Activated CD4-positive, alpha-beta memory T cell treated with anti-CD3 and anti-CD28 coated beads, Interleukin-2, amount 10 ng/mL, durations not matched to agents 7 days and 5 days (primary cell): ENCODE measurements at regions not wholly inside any gene's neighbourhood (a gene's known extent, or its start where the extent isn't known, plus 50 kb on each side); places are given as distances from the start of the nearest gene placed in this dataset.

ENCODE experiments used
- CTCF ChIA-PET: fragments of 350-600 bp; sonication (Branson Sonifier 250); formaldehyde crosslinking; loops from one replicate; lab custom pipeline; 2021; ENCODE audit warnings: antibody characterized with exemption, inconsistent platforms; lab: Charles Lee
- POLR2A ChIA-PET: fragments of 350-600 bp; sonication (Branson Sonifier 250); formaldehyde crosslinking; loops from one replicate; lab custom pipeline; 2021; ENCODE audit warnings: antibody characterized with exemption; lab: Charles Lee
- DNase-seq: peaks from one replicate; pipeline ENCODE4 v3.0.0-alpha.2; 2020
- H3K27ac Mint-ChIP-seq: one replicate; pipeline ENCODE4 v1.8.0; 2021; ENCODE audit warnings: mild to moderate bottlenecking, mixed read lengths
- H3K27me3 Mint-ChIP-seq: one replicate; pipeline ENCODE4 v1.8.0; 2021; ENCODE audit warnings: mixed read lengths
- H3K36me3 Mint-ChIP-seq: one replicate; pipeline ENCODE4 v1.8.0; 2021; ENCODE audit warnings: low read depth, mixed read lengths
- H3K4me1 Mint-ChIP-seq: one replicate; pipeline ENCODE4 v1.8.0; 2021; ENCODE audit warnings: mixed read lengths
- H3K4me3 Mint-ChIP-seq: one replicate; pipeline ENCODE4 v1.8.0; 2021; ENCODE audit warnings: mild to moderate bottlenecking, mixed read lengths
- H3K9me3 Mint-ChIP-seq: one replicate; pipeline ENCODE4 v1.8.0; 2021; ENCODE audit warnings: mixed read lengths

DNA sequence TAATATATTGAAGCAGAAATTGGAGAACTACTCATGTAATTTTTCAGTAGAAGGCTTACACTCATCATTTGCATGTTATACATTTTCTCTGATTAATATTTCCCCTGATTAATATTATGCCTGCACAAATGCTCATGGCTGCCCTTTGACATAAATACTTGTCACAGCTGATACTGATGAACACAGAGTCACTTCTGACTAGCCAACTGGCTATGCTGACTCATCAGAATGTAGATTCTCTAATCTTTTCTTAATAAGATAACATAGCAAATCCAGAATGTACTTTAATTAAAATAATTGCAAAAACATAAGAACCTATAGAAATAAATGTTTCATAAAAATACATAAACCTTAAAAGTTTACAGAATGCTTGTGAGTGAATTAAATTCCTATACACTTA is 52.4 kb upstream of the C4orf54 start:
- DNase-seq = no peak
- POLR2A ChIA-PET = no interaction called here

DNA sequence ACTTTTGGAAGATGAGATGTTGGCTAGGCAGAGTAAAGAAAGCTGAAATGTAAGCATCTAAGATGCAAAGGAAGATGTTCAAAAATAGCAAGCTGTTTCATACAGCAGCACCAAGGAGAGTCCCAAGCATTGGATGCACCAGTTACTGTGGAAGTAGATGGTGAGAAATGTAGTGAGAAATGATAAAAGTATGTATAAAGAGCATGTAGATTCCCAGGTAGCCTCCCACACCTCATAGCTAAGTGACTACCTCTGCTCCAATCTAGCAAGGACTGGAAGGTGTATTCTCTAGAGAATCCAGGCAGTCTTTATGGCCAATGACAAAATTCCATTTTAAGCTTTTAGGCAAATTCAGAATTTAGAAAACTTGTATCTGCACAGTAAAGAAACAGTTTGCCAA is 50.9 kb upstream of the C4orf54 start:
- H3K4me3 Mint-ChIP-seq = no peak overlapping the region
- ChIA-PET POLR2A (no interaction called here), CTCF (no interaction called here)
- H3K27me3 Mint-ChIP-seq = peaks cover 12% of the 10 kb centered on the region
- no peak for DNase-seq
- no peaks in the 10 kb centered on the region for H3K9me3 Mint-ChIP-seq
- H3K4me1 Mint-ChIP-seq = no peaks in the 10 kb centered on the region
- H3K27ac Mint-ChIP-seq = no peak overlapping the region
- no peaks in the 10 kb centered on the region for H3K36me3 Mint-ChIP-seq

More for the DNA sequence above, 52.4 kb upstream of the C4orf54 start:
- peaks cover 12% of the 10 kb centered on the region for H3K27me3 Mint-ChIP-seq
- H3K36me3 Mint-ChIP-seq = no peaks in the 10 kb centered on the region
- no peak overlapping the region for H3K27ac Mint-ChIP-seq
- H3K4me3 Mint-ChIP-seq = no peak overlapping the region
- no peaks in the 10 kb centered on the region for H3K9me3 Mint-ChIP-seq
- no peaks in the 10 kb centered on the region for H3K4me1 Mint-ChIP-seq
- CTCF ChIA-PET = no interaction called here
